ENCODE measurements at regions not wholly inside any gene's neighbourhood (a gene's known extent, or its start where the extent isn't known, plus 50 kb on each side); places are given as distances from the start of the nearest gene placed in this dataset.
"Not testable (repeated sequence)": the region's sequence is repeated elsewhere in the genome, so short reads cannot be mapped to it uniquely, and the experiment has no call there.

GRCh38 chr7:63580536-63581300, 417.9 kb upstream of the ZNF722 start:
- in situ Hi-C loops (cut with MboI; ENCODE audit: low pct_unique_long_range_greater_than_20kb, low sequenced_read_pairs); DNase-seq: not testable (repeated sequence)

- DNase-seq; in situ Hi-C loops (cut with MboI; ENCODE audit: low pct_unique_long_range_greater_than_20kb, low sequenced_read_pairs): not testable (repeated sequence)
Observed at GRCh38 chr7:63582771-63583170, 415.9 kb upstream of the ZNF722 start.

- DNase-seq; in situ Hi-C loops (cut with MboI; ENCODE audit: low pct_unique_long_range_greater_than_20kb, low sequenced_read_pairs): not testable (repeated sequence)
Observed at GRCh38 chr7:63587151-63587853, 411.3 kb upstream of the ZNF722 start.

GRCh38 chr7:63591249-63591648, 407.4 kb upstream of the ZNF722 start:
- in situ Hi-C loops (cut with MboI; ENCODE audit: low pct_unique_long_range_greater_than_20kb, low sequenced_read_pairs); DNase-seq: not testable (repeated sequence)

GRCh38 chr7:63603812-63604211, 394.8 kb upstream of the ZNF722 start:
- DNase-seq; in situ Hi-C loops (cut with MboI; ENCODE audit: low pct_unique_long_range_greater_than_20kb, low sequenced_read_pairs): not testable (repeated sequence)

GRCh38 chr7:63604853-63605252, 393.8 kb upstream of the ZNF722 start:
- in situ Hi-C loops (cut with MboI; ENCODE audit: low pct_unique_long_range_greater_than_20kb, low sequenced_read_pairs); DNase-seq: not testable (repeated sequence)

GRCh38 chr7:63617595-63617994, 381.1 kb upstream of the ZNF722 start:
- DNase-seq; in situ Hi-C loops (cut with MboI; ENCODE audit: low pct_unique_long_range_greater_than_20kb, low sequenced_read_pairs): not testable (repeated sequence)

GRCh38 chr7:63620169-63620735, 378.4 kb upstream of the ZNF722 start:
- in situ Hi-C loops (cut with MboI; ENCODE audit: low pct_unique_long_range_greater_than_20kb, low sequenced_read_pairs); DNase-seq: not testable (repeated sequence)

- DNase-seq; in situ Hi-C loops (cut with MboI; ENCODE audit: low pct_unique_long_range_greater_than_20kb, low sequenced_read_pairs): not testable (repeated sequence)
Observed at GRCh38 chr7:63627590-63628485, 370.8 kb upstream of the ZNF722 start.

GRCh38 chr7:63629024-63629423, 369.6 kb upstream of the ZNF722 start:
- in situ Hi-C loops (cut with MboI; ENCODE audit: low pct_unique_long_range_greater_than_20kb, low sequenced_read_pairs), result not testable (repeated sequence)

GRCh38 chr7:63636585-63636984, 362.1 kb upstream of the ZNF722 start:
- in situ Hi-C loops (cut with MboI; ENCODE audit: low pct_unique_long_range_greater_than_20kb, low sequenced_read_pairs); DNase-seq: not testable (repeated sequence)

More at GRCh38 chr7:63629024-63629423, 369.6 kb upstream of the ZNF722 start:
- not testable (repeated sequence) for DNase-seq

- in situ Hi-C loops (cut with MboI; ENCODE audit: low pct_unique_long_range_greater_than_20kb, low sequenced_read_pairs), result not testable (repeated sequence)
- DNase-seq, result peak; percentile 46
Observed at GRCh38 chr7:63665553-63665952, 333.1 kb upstream of the ZNF722 start.

GRCh38 chr7:63691408-63691807, 307.2 kb upstream of the ZNF722 start:
- DNase-seq; in situ Hi-C loops (cut with MboI; ENCODE audit: low pct_unique_long_range_greater_than_20kb, low sequenced_read_pairs): not testable (repeated sequence)

- in situ Hi-C loops (cut with MboI; ENCODE audit: low pct_unique_long_range_greater_than_20kb, low sequenced_read_pairs); DNase-seq: not testable (repeated sequence)
Observed at GRCh38 chr7:63694296-63694695, 304.4 kb upstream of the ZNF722 start.
